ENCODE measurements at regions not wholly inside any gene's neighbourhood (a gene's known extent, or its start where the extent isn't known, plus 50 kb on each side); places are given as distances from the start of the nearest gene placed in this dataset.
"Not testable (repeated sequence)": the region's sequence is repeated elsewhere in the genome, so short reads cannot be mapped to it uniquely, and the experiment has no call there.

DNA sequence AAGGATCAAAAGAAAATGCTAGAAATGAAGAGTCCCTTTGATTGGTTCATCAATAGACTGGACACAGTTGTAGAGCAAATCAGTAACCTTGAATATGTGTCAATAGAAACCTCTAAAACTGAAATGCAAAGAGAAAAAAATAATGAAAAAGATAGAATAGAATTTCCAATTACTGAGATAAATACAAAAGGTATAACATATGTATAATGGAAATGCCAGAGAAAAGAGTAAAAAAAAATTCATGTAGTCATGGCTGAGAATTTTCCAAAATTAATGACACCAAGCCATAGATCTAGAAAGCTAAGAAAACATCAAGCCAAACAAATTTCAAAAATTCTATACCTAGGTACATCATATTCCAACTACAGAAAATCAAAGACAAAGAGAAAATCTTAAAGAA, 62.0 kb upstream of the HGF start:
- ATAC-seq, result no peak

DNA sequence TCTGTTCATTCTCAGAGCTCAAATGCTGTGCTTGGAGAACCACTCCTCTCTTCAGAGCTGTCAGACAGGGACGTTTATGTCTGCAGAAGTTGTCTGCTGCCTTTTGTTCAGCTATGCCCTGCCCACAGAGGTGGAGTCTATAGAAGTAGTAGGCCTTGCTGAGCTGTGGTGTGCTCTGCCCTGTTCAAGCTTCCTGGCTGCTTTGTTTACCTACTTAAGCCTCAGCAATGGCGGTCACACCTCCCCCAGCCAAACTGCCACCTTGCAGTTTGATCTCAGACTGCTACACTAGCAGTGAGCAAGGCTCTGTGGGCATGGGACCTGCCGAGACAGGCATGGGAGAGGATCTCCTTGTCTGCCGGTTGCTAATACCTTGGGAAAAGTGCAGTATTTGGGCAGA, 59.7 kb upstream of the HGF start:
- not testable (repeated sequence) for ATAC-seq

DNA sequence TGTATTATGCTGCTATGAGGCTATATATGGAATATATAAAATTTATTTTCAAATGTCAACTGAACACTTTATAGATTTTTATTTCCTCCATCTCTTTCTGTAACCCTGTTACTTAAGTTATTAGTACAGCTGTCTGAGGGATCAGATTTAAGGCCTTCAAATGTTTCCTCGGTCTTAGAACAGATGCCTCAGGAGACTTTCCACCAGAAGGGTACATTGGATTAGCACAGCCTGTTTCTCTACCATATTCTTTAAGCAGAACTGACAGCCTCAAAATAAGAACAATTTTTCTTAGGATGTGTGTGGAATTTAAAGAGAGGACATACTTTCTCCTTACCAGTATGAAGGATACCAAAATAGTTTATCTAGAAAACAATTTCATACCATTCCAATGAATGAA, 53.0 kb upstream of the HGF start:
- no peak for ATAC-seq

DNA sequence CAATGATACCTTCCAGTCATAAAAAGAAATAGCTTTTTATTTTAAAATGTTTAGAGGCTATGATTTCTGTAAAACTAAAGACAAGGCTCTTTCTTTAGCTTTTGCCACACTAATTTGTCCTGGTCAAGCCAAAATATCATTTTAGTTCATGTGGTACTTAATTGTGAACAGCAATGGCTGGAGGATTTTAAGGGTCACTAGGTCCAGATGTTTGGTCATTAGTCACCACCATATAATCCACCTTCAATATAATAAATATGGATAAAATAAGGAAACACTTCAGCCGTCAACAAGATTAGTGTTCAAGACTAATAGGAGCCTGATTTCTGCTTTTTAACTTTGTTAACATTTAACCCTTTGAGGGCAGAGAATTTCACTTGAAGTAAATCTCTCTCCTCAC, 50.0 kb upstream of the HGF start:
- no peak for ATAC-seq
